ENCODE measurements at regions not wholly inside any gene's neighbourhood (a gene's known extent, or its start where the extent isn't known, plus 50 kb on each side); places are given as distances from the start of the nearest gene placed in this dataset.

DNA sequence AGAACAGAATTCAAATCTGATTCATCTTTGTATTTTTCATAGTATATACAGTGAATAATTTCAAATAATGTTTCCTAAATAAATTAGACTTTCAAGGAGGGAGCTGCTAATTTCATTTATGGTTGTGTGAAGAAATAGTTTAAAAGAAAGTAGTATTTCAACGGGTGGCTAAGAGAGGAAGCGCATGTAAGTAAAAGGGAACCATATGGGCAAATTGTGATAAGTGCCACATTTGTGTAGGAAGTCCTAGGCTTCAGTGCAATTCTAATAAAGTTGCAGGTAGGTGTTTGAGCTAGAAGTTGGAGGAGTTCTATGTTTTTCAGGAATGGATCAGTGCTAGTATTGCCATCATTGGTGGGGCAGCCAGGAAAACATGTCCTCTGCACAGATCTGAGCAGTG, 178.8 kb upstream of the PRDM1 start:
- DNase-seq (ENCODE audit: low spot score) = no peak

DNA sequence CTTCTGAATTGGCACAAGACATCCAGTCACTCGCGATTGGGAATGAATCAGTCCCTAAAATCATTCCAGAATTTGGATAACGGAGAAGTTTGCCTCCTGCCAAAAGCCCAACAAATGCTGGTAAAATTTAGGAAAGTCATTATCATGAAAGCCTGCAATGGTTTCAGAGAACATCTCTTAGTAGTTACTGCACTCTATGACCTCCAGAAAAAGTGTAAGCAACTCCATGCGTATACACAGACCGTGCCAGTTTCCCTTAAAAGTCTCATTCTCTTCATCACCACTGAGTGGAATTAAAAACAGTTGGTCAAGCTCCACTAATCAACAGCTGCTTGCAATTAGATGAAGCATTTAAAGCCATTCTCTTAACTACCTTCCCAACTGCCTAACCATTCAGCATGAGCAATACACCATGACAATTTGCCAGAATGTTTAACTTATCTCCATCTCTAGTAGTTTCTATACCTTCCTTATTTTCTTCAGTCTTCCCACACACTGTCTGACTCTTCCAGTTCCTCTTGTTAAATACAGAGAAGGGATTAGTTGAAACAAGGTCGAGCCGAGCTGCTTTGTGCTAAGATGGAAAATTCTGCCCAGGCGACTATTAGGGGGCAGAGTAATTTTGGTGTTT, 183.6 kb upstream of the PRDM1 start:
- peak; percentile 48 for DNase-seq (ENCODE audit: low spot score)

DNA sequence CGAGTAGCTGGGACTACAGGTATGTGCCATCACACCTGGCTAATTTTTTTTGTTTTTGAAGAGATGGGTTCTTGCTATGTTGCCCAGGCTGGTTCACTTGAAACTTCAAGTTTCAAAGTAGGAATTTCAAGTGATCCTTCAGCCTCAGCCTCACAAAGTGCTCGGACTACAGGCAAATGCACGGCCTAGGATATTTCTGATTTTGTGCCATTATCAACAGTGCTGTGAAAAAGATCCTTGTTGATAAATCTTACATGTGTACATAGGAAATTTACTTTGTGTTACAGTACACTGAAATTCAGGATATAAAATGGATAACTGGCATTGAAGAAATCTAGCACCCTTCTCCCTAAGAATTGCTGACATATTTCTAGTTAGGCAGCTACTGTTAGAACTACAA, 184.6 kb upstream of the PRDM1 start:
- no peak for DNase-seq (ENCODE audit: low spot score)

GRCh38 chr6:105900125-105900937, 185.8 kb upstream of the PRDM1 start:
- DNase-seq (ENCODE audit: low spot score) = peak; percentile 67

DNA sequence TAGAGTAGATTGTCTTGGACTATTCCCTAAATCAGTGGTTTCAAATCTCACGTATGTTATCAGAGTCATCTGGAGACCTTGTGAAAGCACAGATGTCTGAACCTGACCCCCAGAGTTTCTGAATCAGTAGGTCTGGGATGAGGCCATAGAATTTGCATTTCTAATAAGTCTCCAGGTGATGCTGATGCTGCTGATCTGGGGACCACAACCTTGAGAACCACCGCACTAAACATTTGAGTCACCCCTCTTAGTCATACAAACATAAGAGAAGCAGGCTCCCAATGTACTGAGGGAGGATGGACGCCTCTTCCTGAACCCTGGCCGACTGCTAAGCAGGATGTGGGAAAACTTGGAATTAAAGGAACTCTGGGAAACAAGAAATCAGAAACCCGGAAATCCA, 187.8 kb upstream of the PRDM1 start:
- DNase-seq (ENCODE audit: low spot score) = peak; percentile 36

DNA sequence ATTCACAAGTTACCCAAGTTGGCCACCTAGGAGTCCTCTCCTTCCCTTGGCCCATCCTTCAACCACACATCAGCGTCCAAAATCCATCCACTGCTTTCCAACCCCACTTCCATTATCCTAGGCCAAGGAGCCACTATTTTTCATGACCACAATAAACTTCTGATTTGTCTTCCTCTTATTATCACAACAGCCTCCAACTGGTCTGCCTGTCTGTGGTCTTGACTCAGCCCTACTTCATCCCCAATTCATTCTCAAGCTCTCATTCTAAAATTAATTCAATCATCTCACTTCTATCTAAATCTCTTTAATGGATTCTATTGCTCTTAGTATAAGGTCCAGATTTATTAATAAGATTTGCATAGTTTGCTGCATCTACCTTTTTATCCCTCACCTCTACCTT, 189.0 kb upstream of the PRDM1 start:
- DNase-seq (ENCODE audit: low spot score) = no peak

DNA sequence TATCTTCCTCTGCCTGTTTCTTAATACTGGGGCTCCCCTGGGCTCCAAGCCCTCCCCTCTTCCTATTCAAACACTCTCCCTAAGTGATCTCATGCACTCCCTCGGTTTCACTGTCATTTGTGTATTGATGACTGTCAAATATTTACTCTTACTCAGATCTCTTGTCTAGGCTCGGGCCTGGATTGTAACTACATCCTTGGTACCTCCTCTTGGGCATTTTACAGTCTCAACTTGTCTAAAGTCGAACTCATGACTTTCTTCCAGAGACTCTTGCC, 189.4 kb upstream of the PRDM1 start:
- DNase-seq (ENCODE audit: low spot score) = no peak

DNA sequence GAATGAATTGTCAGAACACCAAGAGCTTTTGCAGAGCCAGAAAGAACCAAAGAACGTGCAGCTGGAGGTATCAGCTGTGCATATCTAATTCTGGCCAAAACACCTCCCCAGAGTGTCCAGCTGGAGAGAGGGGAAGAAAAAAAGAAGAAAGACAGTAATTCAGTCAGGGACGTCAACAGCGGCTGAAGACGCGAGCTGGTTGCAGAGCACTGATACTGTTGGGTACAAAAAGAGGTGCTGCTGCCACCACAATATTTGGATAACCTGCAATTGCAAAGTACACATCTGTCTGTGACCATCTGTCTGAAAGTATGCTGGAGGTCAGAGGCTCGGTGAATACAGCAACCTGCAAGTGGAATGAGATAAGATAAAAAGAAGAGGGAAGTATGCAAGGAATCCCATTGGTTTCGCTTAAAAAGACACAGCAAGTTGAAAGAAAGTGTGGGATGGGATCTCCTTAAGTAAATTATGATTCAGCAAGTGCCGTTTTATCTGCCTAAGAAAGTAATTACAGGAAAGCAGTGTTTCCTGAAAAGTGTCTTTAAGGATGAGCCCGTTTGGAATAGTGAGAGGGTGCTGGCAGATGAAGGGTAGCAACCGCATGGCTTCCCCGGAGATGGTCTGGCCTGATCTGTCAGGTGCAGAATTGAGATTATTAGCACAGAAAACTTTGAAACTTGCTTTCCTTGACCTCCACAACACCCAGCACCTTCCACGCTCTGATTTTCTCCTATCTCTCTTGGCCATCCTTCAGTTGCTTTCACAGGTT, 189.9 kb upstream of the PRDM1 start:
- no peak for DNase-seq (ENCODE audit: low spot score)

DNA sequence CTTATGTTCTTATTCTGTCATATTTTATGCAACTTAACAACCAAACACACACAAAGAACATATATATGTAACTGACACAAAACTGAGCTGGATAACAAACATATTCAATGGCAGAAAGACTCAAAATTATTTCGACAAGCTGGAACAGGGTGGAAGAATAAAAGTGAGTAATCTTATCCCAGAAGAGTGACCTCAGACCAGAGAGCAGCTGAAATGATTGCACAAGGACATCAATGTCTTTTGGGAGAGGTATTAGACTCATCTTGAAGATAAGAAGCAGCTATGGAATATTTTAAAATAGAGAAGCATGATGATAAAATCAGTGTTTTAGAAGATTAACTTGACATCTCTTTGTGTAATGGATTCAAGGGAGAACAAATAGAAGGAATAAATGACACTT, 191.6 kb upstream of the PRDM1 start:
- DNase-seq (ENCODE audit: low spot score) = no peak

- no peak for DNase-seq (ENCODE audit: low spot score)
These were observed 192.4 kb upstream of the PRDM1 start for GRCh38 chr6:105893741-105894140.

- no peak for DNase-seq (ENCODE audit: low spot score)
These were observed 193.4 kb upstream of the PRDM1 start for GRCh38 chr6:105892577-105893262.

DNA sequence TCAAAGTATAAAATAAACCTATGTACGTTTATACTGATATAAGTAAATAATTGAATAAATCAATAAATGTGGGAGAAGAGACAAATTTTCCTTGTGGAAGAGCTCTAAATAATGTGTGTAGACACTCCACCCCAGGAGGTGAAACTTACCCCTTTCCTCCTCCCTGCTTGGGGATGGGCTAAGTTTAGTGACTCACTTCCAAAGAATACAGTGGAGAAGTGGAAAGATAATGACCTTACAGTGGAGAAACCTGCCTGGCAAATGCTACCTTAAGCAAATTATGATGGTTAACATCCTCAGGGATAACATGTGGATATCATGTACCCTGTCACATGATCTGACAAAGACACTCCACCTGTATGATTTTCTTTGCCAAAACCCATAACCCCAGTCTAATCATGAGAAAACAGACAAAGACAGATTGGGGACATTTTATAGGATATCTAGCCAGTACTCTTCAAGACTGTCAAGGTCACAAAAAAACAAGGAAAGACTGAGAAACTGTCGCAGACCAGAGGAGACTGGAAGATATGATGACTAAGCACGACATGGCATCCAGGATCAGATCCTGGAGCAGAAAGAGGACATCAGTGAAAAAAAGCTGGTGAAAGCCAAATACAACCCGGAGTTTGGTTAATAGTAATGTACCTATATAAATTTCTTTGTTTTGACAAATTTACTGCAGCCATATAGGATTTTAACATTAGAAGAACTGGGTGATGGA, 195.5 kb upstream of the PRDM1 start:
- peak; percentile 17 for DNase-seq (ENCODE audit: low spot score)

DNA sequence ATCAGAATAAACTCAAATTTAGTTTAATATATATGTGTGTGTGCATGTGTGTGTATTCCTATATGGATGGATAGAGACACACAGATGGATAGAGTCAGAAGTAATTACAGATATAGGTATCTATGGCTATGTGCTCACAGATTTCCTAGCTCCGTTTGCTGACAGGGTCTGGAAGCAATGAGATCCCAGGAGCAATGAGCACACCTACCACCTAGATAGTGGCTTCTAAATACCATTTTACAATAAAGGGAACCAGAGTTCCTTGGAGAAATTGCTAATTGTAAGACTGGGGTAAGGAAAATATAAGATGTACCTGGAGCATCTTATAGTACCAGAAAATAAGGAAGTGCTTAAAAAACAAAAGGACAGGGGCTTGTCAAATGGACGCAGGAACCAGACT, 196.2 kb upstream of the PRDM1 start:
- no peak for DNase-seq (ENCODE audit: low spot score)

DNA sequence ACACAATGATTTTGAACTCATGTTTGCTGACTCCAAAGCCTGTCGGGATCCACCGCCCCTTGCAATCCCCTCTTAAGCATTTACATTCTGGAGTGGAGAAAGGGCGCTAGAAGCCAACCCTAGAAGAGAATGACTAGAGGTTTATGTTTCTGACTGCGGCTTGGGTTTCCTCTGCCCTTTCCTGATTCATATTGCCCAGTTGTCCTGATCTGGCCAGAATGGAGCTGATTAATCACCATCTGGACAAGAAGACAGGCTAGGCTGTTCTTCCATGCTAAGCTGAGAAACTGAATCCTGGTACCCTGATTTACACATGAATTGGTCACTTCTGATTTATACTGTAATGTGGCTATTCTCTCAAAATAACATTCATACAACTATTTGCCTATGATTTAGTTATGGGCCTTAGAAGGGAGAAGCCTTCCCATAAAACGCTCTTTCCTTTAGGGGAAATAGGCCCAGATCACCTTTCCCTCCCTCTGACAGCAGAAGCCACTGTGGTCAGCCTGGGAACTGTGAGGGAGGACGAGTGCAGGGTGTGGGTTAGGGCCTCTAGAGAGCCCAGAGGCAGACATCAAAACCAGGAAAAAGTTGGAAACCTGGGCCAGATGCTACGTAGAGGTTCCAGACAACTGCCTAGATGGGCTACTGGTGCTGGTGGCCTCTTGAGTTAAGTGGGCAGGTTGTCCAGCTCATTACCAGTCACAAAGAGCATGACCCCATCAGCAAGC, 199.2 kb upstream of the PRDM1 start:
- DNase-seq (ENCODE audit: low spot score) = no peak

GRCh38 chr6:105886066-105886813, 199.9 kb upstream of the PRDM1 start:
- DNase-seq (ENCODE audit: low spot score) = peak; percentile 17

DNA sequence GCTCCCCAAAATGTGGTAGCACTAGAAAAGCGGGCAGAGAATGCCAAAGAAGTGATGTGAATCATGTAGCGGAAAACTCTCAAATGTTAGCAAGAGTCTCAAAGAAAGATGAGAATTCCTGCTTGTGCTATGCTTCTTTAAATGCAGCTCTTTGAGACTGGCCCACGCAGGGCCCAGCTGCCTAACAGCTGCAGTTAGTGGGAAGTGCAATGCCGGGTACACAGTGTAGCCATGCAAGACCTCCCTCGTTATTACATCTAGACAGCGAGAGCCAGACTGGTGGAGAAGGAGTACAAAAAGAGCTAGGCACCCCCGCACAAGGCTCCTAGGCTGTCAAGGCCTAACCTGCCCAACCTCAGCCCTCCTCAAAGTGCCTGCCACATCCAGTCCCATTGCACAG, 201.7 kb upstream of the PRDM1 start:
- no peak for DNase-seq (ENCODE audit: low spot score)

GRCh38 chr6:105884011-105884410, 202.1 kb upstream of the PRDM1 start:
- no peak for DNase-seq (ENCODE audit: low spot score)

- no peak for DNase-seq (ENCODE audit: low spot score)
These were observed 203.3 kb upstream of the PRDM1 start for GRCh38 chr6:105882828-105883227.

GRCh38 chr6:105882121-105882803, 203.9 kb upstream of the PRDM1 start:
- no peak for DNase-seq (ENCODE audit: low spot score)

- DNase-seq (ENCODE audit: low spot score) = no peak
These were observed 204.5 kb upstream of the PRDM1 start for GRCh38 chr6:105881608-105882007.
